SK-N-DZ (cell line): ENCODE measurements at regions not wholly inside any gene's neighbourhood (a gene's known extent, or its start where the extent isn't known, plus 50 kb on each side); places are given as distances from the start of the nearest gene placed in this dataset.

Source experiments
- DNase-seq: peaks from one replicate; pipeline ENCODE4 v3.0.0-alpha.2; 2015; ENCODE audit warnings: low spot score

- DNase-seq: peak; percentile 94
These were observed 342.7 kb downstream of the PRL start for GRCh38 chr6:21953831-21954801.

GRCh38 chr6:21955053-21955595, 341.7 kb downstream of the PRL start:
- DNase-seq: no peak

GRCh38 chr6:21955951-21956350, 340.9 kb downstream of the PRL start:
- no peak for DNase-seq

- DNase-seq: no peak
These were observed 338.4 kb downstream of the PRL start for GRCh38 chr6:21958428-21958827.

- no peak for DNase-seq
These were observed 335.6 kb downstream of the PRL start for GRCh38 chr6:21961226-21961625.

GRCh38 chr6:21965016-21965415, 331.8 kb downstream of the PRL start:
- no peak for DNase-seq

- DNase-seq: no peak
These were observed 330.8 kb downstream of the PRL start for GRCh38 chr6:21965953-21966539.

- no peak for DNase-seq
These were observed 329.5 kb downstream of the PRL start for GRCh38 chr6:21967056-21967974.

GRCh38 chr6:21968411-21968810, 328.4 kb downstream of the PRL start:
- DNase-seq: no peak

- DNase-seq: no peak
These were observed 327.6 kb downstream of the PRL start for GRCh38 chr6:21969192-21969591.

GRCh38 chr6:21970569-21971300, 326.1 kb downstream of the PRL start:
- DNase-seq: peak; percentile 30

- peak; percentile 60 for DNase-seq
These were observed 325.3 kb downstream of the PRL start for GRCh38 chr6:21971541-21971940.

GRCh38 chr6:21972516-21972915, 324.3 kb downstream of the PRL start:
- no peak for DNase-seq

- DNase-seq: no peak
These were observed 319.5 kb downstream of the PRL start for GRCh38 chr6:21977346-21977745.

- no peak for DNase-seq
These were observed 315.5 kb downstream of the PRL start for GRCh38 chr6:21981235-21981833.

- no peak for DNase-seq
These were observed 312.7 kb downstream of the PRL start for GRCh38 chr6:21984135-21984534.

- DNase-seq: no peak
These were observed 312.3 kb downstream of the PRL start for GRCh38 chr6:21984561-21984960.

GRCh38 chr6:21985904-21986303, 310.9 kb downstream of the PRL start:
- DNase-seq: no peak

- DNase-seq: no peak
These were observed 310.1 kb downstream of the PRL start for GRCh38 chr6:21986703-21987102.

- peak; percentile 86 for DNase-seq
These were observed 309.3 kb downstream of the PRL start for GRCh38 chr6:21987501-21987957.
